Skin epidermis (tissue), 12 donors: ENCODE measurements at regions not wholly inside any gene's neighbourhood (a gene's known extent, or its start where the extent isn't known, plus 50 kb on each side); places are given as distances from the start of the nearest gene placed in this dataset.
"Not testable (repeated sequence)": the region's sequence is repeated elsewhere in the genome, so short reads cannot be mapped to it uniquely, and the experiment has no call there.

Experiments
- H3K27ac ChIP-seq, 21 experiments: fragments of 200-600 bp; sonication (generic) in 11 of 21; one replicate each; pipeline ENCODE4 v1.5.0; 2020; ENCODE audit warnings: mild to moderate bottlenecking in 3 of 21, inconsistent platforms in 2 of 21, moderate library complexity in 2 of 21
- H3K4me3 ChIP-seq, 7 experiments: fragments of 200-600 bp; sonication (generic) in 2 of 7; one replicate each; pipeline ENCODE4 v1.5.0; 2020; ENCODE audit warnings: inconsistent platforms in 2 of 7, mild to moderate bottlenecking in 2 of 7, moderate library complexity in 1 of 7

GRCh38 chr2:234863043-234863934 lies 88.5 kb upstream of the SH3BP4 start:
- Histone ChIP-seq H3K27ac (peak overlapping the region in 3 of 21 experiments; percentile 31 to 50 (median 36)), H3K4me3 (no peak overlapping the region)

GRCh38 chr2:234861841-234862735 lies 89.7 kb upstream of the SH3BP4 start:
- no peak overlapping the region for H3K4me3 ChIP-seq
- peak overlapping the region in 7 of 21 experiments; percentile 3 to 49 (median 36) for H3K27ac ChIP-seq

- not testable (repeated sequence) for H3K4me3 ChIP-seq, H3K27ac ChIP-seq
Measured at GRCh38 chr2:234859330-234859872, 92.4 kb upstream of the SH3BP4 start.

GRCh38 chr2:234858790-234859329 lies 93.0 kb upstream of the SH3BP4 start:
- Histone ChIP-seq H3K4me3 (no peak overlapping the region), H3K27ac (no peak overlapping the region)

- no peak overlapping the region for H3K27ac ChIP-seq
- H3K4me3 ChIP-seq = no peak overlapping the region
Measured at GRCh38 chr2:234858145-234858544, 93.7 kb upstream of the SH3BP4 start.

GRCh38 chr2:234853729-234854128 lies 98.1 kb upstream of the SH3BP4 start:
- no peak overlapping the region for H3K4me3 ChIP-seq
- H3K27ac ChIP-seq = no peak overlapping the region

DNA sequence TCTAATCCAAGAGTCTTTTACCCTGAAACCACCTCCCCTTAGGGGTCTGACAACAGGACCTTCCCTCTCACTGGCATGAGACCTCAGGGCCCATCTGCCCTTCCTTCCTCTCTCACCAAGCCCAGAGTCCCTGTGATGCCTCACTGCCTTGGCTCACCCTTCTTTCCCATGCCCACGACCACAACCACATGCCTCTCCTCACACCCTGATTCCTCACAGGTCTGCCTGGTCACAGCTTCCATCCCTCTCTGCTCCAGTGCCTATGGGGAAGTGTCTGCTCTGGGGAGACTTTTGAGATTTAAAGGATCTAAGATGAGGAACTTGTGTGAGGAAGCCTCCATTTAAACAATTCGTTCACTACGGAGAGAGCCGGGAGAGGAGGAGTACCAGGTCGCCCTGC lies 98.9 kb upstream of the SH3BP4 start:
- H3K4me3 ChIP-seq = no peak overlapping the region
- H3K27ac ChIP-seq = no peak overlapping the region

DNA sequence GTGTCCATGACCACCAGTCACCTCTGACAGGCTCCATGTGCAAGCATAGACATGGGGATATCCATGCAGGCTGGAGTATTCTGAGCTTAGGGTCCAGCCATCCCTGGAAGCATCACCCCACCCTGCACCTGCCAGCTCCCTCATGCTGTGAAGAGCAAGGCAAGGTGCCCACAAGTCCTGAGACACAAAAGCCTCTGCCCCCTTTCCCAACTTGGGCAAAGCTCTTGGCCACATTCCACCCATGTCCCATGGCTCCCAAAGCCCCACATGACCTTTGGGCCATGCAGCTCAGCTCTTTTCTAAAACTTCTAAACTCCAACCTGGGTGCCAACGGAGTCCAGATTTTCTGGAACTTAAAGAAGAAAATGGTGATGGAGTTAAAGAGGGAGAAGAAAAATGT lies 99.8 kb upstream of the SH3BP4 start:
- no peak overlapping the region for H3K4me3 ChIP-seq
- no peak overlapping the region for H3K27ac ChIP-seq

GRCh38 chr2:234851451-234851850 lies 100.4 kb upstream of the SH3BP4 start:
- Histone ChIP-seq H3K27ac (no peak overlapping the region), H3K4me3 (no peak overlapping the region)

DNA sequence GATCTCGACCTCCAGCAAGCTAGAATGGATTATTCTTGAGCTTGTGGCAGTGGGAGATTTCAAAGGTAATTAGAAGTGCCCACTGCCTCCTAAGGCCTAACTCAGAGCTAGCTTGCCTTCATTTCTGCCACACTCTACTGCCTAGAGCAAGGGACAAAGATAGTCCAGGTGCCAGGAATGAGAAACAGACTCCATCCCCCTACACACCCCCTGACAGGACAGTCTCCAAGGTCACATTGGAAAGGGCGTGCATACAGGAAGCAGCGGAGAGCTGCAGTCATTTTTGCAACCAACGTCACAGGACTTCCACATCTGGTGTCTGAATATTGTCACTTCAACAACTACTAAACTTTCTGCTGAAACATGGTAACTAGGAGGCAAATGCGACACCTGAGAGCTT lies 101.0 kb upstream of the SH3BP4 start:
- Histone ChIP-seq H3K4me3 (no peak overlapping the region), H3K27ac (no peak overlapping the region)

- Histone ChIP-seq H3K4me3 (no peak overlapping the region), H3K27ac (no peak overlapping the region)
Measured at GRCh38 chr2:234849678-234850077, 102.1 kb upstream of the SH3BP4 start.

DNA sequence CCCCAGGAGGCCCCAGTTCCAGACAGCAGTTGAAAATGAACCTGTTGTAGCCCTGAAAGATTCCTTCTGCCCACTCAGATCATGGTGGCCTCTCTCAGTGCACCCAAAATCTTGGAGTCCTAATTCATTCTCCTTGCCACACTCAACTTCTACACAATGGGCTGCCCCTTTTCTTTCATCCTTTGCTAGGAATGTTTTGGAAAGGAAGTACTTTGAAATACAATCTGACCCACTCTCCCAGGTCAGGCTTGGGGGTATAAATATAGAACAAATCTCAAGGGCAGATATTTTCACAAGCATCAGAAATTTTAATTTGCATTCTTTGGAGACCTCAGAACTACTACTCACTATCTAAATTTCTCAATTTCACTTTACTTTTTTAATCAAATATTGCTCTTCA lies 103.2 kb upstream of the SH3BP4 start:
- Histone ChIP-seq H3K4me3 (no peak overlapping the region), H3K27ac (no peak overlapping the region)

GRCh38 chr2:234847639-234848038 lies 104.2 kb upstream of the SH3BP4 start:
- Histone ChIP-seq H3K4me3 (no peak overlapping the region), H3K27ac (no peak overlapping the region)

- Histone ChIP-seq H3K27ac (no peak overlapping the region), H3K4me3 (no peak overlapping the region)
Measured at GRCh38 chr2:234847364-234847635, 104.5 kb upstream of the SH3BP4 start.

- H3K4me3 ChIP-seq = no peak overlapping the region
- H3K27ac ChIP-seq = no peak overlapping the region
Measured at GRCh38 chr2:234846599-234847363, 105.0 kb upstream of the SH3BP4 start.

GRCh38 chr2:234845602-234846590 lies 105.9 kb upstream of the SH3BP4 start:
- Histone ChIP-seq H3K27ac (no peak overlapping the region), H3K4me3 (no peak overlapping the region)

GRCh38 chr2:234843411-234843810 lies 108.4 kb upstream of the SH3BP4 start:
- no peak overlapping the region for H3K4me3 ChIP-seq
- H3K27ac ChIP-seq = no peak overlapping the region

GRCh38 chr2:234842753-234843152 lies 109.1 kb upstream of the SH3BP4 start:
- no peak overlapping the region for H3K4me3 ChIP-seq

More at GRCh38 chr2:234842753-234843152, 109.1 kb upstream of the SH3BP4 start:
- no peak overlapping the region for H3K27ac ChIP-seq
